HG03469 (cell line): ENCODE measurements at regions not wholly inside any gene's neighbourhood (a gene's known extent, or its start where the extent isn't known, plus 50 kb on each side); places are given as distances from the start of the nearest gene placed in this dataset.

Experiments
- ATAC-seq: cut with Tn5 transposase; IDR thresholded peaks from one replicate; pipeline ENCODE4 v1.9.1; 2021; ENCODE audit warnings: mild to moderate bottlenecking, moderate library complexity, moderate number of reproducible peaks; ENCODE audit not compliant: unreplicated experiment

- no peak for ATAC-seq
These were observed 170.4 kb upstream of the LDB2 start for GRCh38 chr4:17068891-17069290.

- no peak for ATAC-seq
These were observed 169.9 kb upstream of the LDB2 start for GRCh38 chr4:17068392-17068791.

- ATAC-seq, result no peak
These were observed 168.5 kb upstream of the LDB2 start for GRCh38 chr4:17066972-17067371.

- no peak for ATAC-seq
These were observed 167.8 kb upstream of the LDB2 start for GRCh38 chr4:17066236-17066635.

- no peak for ATAC-seq
These were observed 167.4 kb upstream of the LDB2 start for GRCh38 chr4:17065821-17066220.

- ATAC-seq, result no peak
These were observed 166.5 kb upstream of the LDB2 start for GRCh38 chr4:17064959-17065358.

- ATAC-seq, result no peak
These were observed 165.4 kb upstream of the LDB2 start for GRCh38 chr4:17063888-17064287.

GRCh38 chr4:17060230-17060629, 161.8 kb upstream of the LDB2 start:
- no peak for ATAC-seq

GRCh38 chr4:17058916-17059741, 160.7 kb upstream of the LDB2 start:
- no peak for ATAC-seq

- no peak for ATAC-seq
These were observed 160.1 kb upstream of the LDB2 start for GRCh38 chr4:17058536-17058915.

- ATAC-seq, result no peak
These were observed 158.6 kb upstream of the LDB2 start for GRCh38 chr4:17057035-17057434.

- ATAC-seq, result no peak
These were observed 157.3 kb upstream of the LDB2 start for GRCh38 chr4:17055788-17056187.

- no peak for ATAC-seq
These were observed 147.4 kb upstream of the LDB2 start for GRCh38 chr4:17045866-17046265.

- no peak for ATAC-seq
These were observed 140.2 kb upstream of the LDB2 start for GRCh38 chr4:17038510-17039176.

- ATAC-seq, result no peak
These were observed 135.3 kb upstream of the LDB2 start for GRCh38 chr4:17033768-17034181.

GRCh38 chr4:17033025-17033767, 134.8 kb upstream of the LDB2 start:
- no peak for ATAC-seq

GRCh38 chr4:17030543-17030942, 132.1 kb upstream of the LDB2 start:
- ATAC-seq, result no peak

GRCh38 chr4:17029964-17030363, 131.5 kb upstream of the LDB2 start:
- no peak for ATAC-seq

GRCh38 chr4:17029432-17029831, 131.0 kb upstream of the LDB2 start:
- ATAC-seq, result no peak

GRCh38 chr4:17027495-17027894, 129.1 kb upstream of the LDB2 start:
- no peak for ATAC-seq

- ATAC-seq, result no peak
These were observed 126.0 kb upstream of the LDB2 start for GRCh38 chr4:17024425-17024824.

- ATAC-seq, result no peak
These were observed 122.5 kb upstream of the LDB2 start for GRCh38 chr4:17020901-17021300.
